Anterior cingulate cortex (tissue), 58 donors: ENCODE measurements at regions not wholly inside any gene's neighbourhood (a gene's known extent, or its start where the extent isn't known, plus 50 kb on each side); places are given as distances from the start of the nearest gene placed in this dataset.

Experiments
- DNase-seq, 58 donors: peaks; one replicate each; lab custom pipeline; 2025; lab: John Stamatoyannopoulos, UW

DNA sequence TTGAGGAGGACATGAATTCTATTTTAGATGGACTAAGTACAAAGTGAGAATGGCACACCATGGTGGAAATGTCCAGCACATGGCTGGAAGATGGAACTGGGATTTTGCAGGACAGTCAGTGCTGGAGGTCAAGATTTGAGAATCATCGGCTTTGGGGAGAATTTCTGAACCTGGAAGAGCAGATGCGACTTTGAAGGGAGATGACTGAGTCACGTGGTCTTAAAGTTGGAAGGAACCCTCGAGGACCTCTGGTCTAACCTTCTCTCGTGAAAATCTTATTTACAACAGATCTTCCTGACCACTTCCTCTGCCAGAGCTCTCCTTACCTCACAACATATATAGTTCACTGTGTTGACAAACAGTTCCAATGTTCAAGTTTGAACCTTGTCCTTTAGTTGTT lies 415.4 kb downstream of the ATP23 start:
- DNase-seq, result no peak

- no peak for DNase-seq
Observed at GRCh38 chr12:58357511-58357910, 416.1 kb downstream of the ATP23 start.

DNA sequence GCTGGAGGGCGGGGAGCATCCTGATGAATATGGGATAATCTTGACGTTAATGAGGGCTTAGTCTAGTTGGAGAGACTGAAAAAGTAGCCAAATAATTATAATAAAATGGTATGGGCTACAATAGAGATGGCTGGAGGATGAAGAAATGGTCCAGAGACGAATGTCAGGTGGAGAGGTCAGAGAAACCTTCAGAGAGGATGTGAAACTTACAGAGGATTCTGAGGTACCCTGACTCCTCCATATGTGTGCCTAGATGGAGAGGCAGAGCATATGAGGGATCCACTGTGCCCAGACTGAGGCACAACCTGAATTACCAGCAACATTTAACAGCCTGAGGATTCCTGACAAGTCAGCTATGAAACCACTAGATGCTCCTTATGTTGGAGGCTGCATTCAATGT lies 417.0 kb downstream of the ATP23 start:
- DNase-seq, result no peak

GRCh38 chr12:58359084-58359483 lies 417.7 kb downstream of the ATP23 start:
- no peak for DNase-seq

DNA sequence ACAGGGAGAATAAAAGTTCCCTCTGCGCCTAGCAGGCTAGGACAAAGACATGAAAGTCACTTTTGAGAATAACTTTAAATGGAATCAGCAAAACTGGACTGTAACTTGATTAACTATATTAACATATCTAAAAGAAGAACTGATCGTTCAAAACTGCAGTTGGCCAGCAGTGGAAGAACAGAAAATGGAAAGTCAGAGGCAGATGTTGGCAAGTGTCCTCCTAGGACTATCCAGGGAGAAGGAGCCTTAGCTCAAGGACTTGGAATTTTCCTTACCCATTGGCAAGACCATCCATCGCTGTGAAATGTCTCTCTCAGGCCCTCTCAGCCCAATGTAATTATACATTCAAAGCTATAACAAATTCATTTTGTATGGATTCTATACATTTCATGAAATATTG lies 419.7 kb downstream of the ATP23 start:
- DNase-seq, result no peak

DNA sequence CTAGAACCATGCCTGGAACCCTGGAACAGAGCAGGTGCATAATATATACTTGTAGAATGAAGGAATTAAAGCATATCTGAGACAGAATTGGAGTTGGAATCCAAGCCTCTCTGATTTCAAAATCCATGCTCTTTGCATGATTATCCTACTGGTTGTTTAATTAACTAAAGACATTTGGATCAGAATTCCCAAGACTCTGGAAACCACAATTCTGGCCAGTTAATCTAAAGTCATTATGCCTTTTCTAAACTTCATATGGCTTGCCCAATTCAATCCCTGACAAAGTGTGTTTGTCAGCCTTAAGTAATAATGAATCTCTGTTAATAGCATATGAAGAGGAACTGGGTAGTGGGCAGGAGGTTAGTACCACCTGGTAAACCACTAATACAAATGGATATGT lies 422.6 kb downstream of the ATP23 start:
- DNase-seq, result no peak

DNA sequence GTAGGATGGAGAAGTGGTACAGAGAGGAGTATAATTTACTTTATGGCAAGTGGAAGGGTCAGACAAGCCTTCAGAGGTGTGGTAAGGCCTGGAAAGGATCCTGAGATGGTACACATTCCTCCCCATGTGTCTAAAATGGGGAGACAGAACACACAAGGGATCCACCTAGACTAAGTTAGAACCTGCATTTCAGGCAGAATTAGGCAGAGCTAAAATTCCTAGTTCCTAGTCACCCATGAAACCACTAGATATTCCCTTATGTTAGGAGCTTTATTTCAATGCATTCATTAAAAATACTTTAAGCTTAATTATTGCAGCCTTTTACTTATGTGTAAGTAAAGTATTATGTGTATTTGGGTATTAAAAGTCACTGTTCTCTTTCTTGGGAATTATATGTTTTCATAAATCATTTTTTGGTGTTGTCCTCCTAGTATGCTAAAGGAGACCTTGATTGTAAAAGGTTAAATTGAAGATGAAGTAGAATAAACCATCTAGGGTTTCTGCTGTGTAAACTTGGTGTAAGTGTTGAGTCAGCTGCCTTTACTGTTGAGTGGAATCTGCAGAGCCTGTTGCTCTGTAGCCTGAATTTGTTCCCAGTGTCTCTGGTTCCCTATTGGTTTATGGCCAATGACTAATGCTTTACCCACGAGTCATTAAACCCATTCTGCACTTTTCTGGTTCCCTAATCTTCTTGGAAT lies 423.2 kb downstream of the ATP23 start:
- DNase-seq, result no peak

- no peak for DNase-seq
Observed at GRCh38 chr12:58365087-58365390, 423.7 kb downstream of the ATP23 start.

DNA sequence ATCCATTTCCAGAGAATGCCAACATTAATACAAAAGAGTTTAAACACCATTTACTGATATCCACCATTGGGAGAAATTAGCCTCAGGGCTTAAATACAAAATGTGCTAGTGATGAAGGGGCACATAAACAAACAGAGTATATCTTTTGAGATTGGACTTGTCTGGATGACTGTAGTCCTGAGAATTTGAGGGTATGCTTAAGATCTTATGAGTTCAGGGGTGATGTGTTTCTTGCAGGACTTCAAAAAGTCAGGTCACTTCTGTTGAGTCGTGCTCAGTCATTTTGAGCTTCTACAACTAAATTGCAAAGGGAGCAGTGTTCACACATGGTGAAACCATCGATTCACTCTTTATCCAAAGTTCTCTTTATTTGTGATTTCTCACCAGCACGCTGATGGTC lies 425.7 kb downstream of the ATP23 start:
- no peak for DNase-seq

DNA sequence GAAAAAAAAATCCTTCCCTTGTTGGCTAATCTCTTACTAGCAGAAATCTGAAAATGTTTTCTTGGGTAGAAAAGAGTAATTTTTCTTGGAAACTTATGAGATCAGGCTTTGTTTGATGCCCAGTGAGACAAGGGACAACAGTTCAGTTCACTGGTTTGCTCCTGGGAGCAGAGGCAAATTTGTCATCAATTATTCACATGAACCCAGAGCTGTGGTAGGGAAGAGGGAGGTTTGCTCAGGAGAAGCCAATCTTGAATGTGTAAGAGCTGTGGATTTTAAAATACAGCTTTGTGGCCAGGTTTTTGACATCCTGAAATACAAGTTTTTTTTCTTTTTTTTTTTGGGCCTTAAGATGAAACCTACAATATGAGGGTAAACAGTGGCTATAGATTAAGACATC lies 426.6 kb downstream of the ATP23 start:
- DNase-seq, result no peak

GRCh38 chr12:58369576-58369975 lies 428.2 kb downstream of the ATP23 start:
- no peak for DNase-seq

GRCh38 chr12:58372298-58372697 lies 430.9 kb downstream of the ATP23 start:
- no peak for DNase-seq

DNA sequence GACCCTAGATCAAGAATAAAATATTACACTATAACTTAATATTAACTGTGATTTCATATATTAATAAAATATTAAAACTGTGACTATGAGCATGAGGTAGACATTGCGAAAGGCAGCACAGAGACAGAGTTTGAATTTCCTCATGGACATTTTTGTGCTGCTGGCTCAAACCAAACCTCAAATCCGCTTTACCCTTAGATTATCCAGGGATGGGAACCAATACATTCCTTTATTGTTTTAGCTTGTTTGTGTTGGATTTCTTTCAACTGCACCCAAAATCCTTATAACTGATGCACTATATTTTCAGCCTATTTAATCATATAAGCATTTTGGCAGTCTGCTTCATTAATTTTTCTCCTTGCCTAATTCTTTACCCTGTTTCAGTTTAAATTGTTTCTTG lies 436.7 kb downstream of the ATP23 start:
- DNase-seq, result no peak

- no peak for DNase-seq
Observed at GRCh38 chr12:58381546-58381945, 440.2 kb downstream of the ATP23 start.

DNA sequence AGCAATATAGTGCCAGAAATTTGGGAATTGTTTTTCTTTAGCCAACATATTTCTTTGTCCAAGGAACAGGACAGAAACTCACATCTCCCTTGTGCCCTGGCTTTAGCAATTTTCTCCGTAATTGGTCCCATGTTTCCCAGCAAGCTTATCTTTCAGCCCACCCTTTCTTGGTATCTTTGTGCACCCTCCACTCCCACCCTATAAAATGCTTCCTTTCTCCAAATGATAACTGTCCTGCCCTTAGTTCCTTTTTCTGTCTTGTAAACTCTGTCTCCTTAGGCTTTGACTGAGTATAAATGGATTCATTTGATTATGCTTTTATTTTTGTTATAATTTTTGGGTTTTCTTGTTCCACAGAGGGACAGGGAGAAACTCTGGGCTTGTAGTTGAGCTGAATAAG lies 442.8 kb downstream of the ATP23 start:
- no peak for DNase-seq

- no peak for DNase-seq
Observed at GRCh38 chr12:58386136-58386535, 444.8 kb downstream of the ATP23 start.

GRCh38 chr12:58387199-58387598 lies 445.8 kb downstream of the ATP23 start:
- DNase-seq, result no peak

DNA sequence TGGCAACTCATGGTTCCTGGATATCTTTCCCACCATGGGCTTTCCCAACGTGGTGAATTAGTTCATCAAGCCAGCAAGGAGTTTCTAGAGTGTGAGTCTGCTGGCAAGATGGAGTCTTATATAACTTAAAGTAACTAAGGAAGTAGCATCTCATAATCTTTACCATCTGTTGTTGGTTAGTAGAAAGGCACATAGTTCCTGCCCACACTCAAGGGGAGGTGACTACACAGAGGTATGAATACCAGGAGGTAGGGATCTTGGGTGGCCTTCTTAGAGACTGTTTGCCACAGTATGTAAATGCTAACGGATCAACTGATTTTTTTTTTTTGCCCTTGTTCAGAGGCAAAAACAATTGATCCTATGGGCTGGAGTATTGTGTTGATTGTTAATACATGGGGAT lies 446.9 kb downstream of the ATP23 start:
- no peak for DNase-seq

- no peak for DNase-seq
Observed at GRCh38 chr12:58393152-58393551, 451.8 kb downstream of the ATP23 start.

DNA sequence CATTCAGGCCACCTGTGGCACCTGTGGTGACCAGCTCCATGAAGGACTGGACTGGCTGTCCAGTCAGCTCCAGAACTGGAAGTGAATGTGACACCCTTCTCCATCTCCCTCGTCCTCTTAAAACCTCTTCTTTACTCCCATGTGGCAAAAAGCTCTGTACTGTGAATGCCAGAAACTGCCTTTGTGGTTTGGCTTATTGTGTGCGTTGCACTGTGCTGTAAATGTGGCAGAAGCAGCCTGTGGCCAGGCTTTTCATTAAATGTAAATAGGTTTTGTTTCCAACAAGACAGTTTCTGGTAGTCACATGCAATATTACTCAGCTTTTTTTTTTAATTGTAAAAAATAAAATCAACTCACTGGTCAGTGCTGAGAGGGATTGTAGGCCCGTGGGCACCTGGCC lies 453.7 kb downstream of the ATP23 start:
- no peak for DNase-seq

- no peak for DNase-seq
Observed at GRCh38 chr12:58395470-58395869, 454.1 kb downstream of the ATP23 start.

DNA sequence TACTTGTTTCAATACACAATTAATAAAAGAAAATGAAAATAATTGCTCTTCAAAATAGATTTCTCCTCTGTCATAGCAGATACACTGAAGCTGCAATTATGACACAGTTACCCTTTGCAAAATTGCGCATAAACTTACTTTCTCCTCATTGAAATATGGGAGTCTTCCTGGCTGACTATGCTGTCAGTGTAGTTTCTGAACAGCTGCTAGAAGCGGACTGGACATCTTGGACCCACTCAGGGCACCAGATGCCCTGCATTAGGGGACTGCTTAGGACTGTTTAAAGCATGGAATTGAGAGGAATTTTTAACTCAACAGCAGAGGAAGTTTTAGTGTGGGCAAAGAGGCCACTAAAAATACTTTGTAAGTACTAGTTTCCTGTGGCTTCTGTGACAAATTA lies 454.9 kb downstream of the ATP23 start:
- no peak for DNase-seq

DNA sequence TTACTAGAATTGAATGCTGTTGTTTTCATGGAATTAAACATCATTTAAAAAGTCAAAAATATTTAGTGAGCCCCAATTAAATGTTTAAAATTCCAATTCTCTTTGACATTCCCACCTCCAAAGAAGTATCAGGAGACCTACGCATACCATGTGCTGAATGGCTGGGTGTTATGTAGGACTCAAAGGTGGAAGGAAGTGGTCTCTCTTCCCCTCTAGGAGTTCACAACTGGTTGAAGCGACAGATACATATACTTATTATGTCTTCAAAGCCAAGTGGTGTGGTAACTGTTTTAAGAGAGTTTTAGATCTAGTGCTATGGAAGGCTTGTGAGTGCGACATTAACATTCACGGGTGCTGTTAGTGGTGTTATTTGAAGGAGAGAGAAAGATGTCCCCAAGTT lies 464.0 kb downstream of the ATP23 start:
- no peak for DNase-seq
